GM11168 (cell line): ENCODE measurements at regions not wholly inside any gene's neighbourhood (a gene's known extent, or its start where the extent isn't known, plus 50 kb on each side); places are given as distances from the start of the nearest gene placed in this dataset.
"Not testable (repeated sequence)": the region's sequence is repeated elsewhere in the genome, so short reads cannot be mapped to it uniquely, and the experiment has no call there.

ENCODE experiments used
- in situ Hi-C: fragments of 300-500 bp; cut with MboI; formaldehyde crosslinking; loops from one replicate; pipeline ENCODE4 v1.12.0; 2022; ENCODE audit warnings: low sequenced_read_pairs; ENCODE audit not compliant: unreplicated experiment

DNA sequence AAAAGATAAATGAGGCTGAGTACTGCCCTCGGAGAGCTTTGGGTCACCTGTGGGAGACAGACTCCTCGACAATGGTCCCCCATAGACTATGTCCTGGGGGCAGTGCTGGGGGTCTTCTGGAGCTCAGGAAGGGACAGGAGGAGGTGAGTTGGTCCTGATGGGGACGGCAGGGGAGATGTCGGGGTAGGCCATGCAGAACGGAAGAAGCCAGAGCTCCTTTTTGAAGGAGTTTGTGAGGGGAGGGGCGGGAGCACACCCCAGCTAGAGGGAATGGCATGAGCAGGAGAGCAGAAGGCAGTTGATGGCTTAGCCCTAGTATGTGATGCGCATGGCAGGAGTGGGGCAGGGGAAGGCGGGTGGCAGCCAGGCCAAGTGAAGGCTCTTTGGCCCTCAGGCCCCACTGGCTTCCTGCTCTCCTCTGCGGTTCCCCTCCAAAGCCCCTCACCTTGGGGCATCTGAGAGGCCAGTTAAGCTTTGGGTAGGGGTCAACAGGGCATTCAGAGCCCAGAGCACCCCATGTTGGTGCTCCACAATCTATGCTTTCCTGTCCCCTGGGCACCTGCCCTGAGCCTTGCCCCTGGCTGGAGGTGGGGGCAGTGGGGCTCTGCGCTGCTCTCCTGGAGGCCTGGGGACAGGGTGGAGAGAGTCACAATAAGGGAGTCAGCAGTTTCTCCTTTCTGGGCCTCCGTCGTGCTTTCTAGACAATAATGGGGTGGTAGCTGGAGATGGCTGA, 179.3 kb downstream of the SMAD6 start:
- in situ Hi-C loops = no loop called here

DNA sequence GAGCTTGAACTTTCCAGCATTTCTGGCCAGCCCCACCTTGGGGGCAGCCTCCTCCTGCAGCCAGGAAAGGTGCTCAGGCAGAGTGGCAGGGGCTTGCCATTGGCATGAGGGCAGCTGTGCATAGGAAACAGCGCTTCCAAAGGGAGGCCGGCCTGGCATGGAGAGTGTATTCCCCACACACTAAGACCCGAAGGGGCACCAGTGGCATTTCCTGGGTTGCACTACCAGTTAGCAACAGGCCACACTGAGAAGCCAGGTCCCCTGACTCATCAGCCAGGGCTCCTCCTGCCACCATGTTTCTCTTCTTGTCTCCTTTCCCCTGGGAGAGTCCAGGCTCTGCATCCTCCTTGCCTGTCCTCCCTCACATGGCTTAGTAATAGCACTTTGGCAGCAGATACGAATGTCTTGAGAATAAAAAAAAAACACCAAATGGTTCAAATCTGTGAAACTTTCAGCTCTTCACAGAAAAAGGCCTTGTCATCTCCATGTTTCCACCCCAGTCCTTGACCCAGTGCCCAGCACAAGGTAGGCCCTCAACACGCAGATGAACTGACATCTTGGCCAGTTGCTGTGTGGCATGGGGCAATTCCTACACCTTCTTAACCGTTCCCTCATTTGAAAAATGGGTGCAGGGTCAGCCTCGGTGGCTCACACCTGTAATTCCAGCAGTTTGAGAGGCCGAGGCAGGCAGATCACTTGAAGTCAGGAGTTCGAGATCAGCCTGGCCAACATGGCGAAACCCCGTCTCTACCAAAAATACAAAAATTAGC, 180.4 kb downstream of the SMAD6 start:
- in situ Hi-C loops = no loop called here

DNA sequence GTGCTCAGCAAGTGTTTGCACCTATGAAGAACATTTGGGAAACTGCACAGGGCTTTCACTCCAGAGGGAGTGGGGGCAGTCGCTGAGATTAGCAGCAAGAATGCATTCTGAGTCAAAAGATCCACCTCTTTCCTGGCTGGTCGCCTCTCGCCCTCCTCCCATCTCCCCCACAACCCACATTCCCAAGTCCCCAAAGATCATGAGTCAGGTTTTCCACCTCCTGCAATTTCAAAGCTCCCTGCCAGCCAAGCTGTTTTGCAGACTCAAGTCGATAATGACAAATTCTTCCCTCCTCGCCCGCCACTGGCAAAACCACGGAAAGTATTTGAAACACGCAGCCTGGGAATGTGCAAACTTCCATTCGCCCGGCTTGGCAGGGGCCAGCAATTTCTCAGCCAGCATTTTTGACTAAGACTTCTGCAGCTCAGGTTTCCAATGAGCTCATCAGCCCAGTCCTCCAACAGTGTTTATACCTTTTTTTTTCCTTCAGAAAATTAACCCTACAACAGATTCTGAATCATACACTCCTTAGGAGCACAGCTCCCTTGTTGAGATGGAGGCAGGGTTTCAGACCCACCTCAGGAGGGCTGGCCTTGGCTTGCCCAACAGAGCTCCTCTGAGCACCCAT, 181.4 kb downstream of the SMAD6 start:
- in situ Hi-C loops = no loop called here

DNA sequence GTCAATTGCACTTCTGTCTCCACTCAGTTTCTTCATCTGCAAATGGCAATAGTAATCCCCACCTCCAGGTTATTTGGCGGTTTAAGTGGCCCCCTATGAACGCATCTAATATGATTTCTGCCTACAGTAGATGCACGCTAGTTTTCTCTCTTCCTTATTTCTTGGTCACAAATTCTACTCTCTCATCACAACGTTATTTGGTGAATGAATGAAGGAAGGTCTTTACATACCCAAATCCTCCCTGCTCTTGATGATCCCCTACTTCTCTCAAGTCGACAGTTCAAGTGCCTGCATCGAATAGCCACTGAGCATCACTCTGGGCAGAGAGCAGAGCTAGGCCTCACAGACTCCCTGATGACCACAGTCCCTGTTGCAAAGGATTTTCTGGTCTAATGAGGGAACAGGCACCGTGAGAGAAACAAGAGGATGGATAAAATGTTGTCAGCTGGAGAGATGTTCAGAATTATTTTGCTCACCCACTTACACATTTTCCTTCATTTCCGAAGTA, 181.2 kb upstream of the SMAD3 start:
- in situ Hi-C loops = no loop called here

DNA sequence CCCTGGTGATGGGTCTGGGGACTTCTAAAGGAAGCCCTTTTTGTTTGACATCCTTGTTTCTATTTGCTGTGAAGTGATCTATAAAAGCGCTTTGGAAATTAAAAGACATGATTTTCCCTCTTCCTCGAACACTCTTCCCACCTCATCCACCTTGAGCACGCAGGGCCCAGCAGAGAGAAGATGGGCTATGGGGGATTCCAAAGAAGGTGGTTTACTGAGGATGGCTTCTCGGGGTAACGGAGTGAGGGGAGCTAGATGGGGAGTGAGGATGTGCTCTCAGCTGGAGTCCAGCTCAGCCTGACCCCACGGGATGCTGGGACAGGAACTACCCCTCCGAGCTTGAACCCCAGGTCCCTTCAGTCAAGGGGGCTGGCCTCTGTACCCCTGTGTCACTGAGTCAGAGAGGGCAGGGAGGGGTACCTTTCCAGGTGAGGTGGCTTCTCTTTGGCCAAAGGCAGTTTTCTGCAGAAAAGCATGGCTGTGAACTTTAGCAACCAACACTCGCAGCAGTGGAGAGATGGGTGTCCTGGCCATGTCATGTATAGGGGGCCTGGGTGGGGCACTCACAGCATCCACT, 180.7 kb upstream of the SMAD3 start:
- in situ Hi-C loops = no loop called here

DNA sequence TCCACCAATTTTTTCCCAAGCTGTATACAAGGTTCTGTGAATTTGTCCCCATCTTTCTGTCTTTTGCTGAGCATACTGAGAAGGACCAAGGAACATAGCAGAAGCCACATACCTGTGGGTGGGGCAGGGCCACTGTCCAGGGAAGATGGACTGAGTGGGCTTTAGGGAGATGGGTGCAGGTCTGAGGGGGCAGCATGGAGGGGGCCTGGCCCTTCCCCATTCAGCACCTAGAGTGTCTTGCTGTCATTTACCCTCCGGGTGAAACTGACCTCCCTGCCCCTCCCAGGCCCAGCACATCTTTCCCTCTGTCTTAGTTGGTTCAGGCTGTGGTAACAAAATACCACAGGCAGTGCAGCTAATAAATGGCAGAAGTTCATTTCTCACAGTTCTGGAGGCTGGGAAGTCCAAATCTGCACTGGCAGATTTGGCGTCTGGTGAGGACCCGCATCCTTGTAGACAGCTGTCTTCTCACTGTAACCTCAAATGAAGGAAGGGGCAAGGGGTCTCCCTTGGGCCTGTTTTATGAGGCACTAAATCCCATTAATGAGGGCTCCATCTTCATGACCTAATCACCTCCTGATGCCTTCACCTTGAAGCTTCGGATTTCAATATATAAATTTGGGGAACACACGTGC, 180.0 kb upstream of the SMAD3 start:
- in situ Hi-C loops = no loop called here

DNA sequence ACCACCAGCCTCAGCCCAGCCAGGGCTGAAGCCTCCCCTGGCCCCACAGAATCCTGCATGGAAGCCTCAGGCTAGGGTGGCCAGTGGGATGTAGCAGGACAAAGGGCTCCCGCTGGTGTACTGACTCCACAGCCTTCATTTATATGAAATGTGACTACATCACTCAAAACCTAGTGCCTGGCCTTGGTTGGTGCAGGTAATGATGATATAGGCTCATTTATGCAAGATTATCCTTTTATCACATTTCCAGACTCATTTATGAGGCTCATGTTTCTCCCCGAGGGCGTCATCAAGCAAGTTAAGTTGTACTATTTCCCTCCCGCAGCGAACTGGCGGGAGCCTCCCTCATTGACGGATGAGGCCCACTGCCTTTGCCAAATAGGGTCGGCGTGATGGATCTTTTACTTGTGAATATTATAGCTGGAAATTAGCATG, 179.1 kb upstream of the SMAD3 start:
- in situ Hi-C loops = no loop called here

DNA sequence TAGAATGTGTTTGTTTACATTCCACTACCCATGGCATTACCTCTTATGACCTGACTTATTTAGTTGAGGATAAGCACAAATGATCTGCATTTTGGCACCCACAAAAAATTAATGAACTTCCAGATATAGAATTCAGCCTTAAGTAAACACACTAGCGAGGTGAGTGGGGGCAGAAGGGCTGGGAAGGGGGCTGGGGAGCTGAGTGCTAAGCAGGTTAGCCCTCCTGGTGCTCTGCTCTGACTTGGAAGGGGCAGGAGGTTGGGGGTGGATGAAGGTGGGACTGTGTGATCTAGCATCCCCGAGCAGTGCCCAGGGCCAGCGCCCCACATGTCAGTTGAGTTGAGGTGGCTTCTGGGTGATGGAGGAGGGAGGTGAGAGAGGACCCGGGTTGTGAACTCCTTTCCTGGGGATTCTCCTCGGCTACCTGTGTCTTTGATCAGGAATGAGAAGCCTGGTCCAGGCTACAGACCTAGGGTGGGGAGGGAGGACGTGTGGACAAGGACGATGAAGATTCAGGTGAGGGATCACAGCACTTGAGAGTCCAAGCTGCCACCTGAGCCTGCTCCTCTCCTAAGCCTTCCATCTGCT, 178.6 kb upstream of the SMAD3 start:
- in situ Hi-C loops = no loop called here

DNA sequence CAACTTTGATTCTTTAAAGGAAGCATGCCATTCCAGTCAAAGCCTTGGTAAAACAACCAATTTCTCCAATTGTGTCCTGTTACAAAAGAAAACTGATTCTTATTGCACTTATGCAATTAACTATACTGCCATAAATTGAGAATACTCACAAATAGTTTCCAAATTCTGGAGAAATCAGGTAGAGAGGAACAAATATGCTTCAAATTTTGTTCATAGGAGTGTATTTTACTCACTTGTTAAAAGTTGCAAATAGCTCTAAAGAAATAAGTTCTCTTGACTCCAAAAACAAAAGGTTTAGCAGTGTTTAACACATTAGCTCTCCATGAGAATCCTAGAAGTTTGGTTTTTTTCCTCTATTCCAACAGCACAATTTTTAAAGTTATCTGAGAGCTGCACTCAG, 176.1 kb upstream of the SMAD3 start:
- in situ Hi-C loops = not testable (repeated sequence)

DNA sequence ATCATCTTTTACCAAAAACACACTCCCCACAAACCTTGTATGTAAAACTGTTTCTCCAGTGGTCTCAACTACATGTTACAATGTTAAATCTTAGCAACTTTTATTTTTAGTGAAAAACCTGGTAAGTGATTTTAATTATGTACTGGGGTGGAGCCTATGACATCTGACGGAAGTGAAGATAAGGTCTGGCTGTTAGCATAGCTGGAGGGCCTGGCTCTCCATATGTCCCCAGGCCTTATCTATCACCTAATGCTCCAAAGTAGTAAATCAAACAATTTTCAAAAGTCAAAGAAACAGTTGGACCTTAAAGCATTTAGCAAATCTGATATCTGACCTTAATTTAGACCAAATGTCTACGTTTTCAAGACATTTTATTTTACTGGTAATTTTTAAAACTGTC, 173.6 kb upstream of the SMAD3 start:
- in situ Hi-C loops = no loop called here

DNA sequence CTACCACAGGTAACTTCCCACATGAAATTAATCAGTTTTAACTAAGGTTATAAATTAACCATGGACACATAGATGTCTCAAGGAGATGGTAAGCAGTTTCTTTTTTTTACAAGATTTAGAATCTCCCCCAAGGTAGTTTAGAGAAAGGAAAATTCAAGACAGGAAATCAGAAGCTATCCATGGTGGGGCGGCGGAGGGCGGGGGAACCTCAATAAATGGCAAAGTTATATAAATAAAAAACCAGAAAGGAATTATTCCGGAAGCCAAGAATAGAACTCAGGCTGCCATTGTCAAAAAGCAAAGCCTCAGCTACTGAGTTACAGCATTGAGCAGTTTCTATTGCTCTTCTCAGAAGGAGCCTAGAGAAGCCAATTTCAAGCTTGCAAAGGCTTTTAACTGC, 172.1 kb upstream of the SMAD3 start:
- in situ Hi-C loops = no loop called here

DNA sequence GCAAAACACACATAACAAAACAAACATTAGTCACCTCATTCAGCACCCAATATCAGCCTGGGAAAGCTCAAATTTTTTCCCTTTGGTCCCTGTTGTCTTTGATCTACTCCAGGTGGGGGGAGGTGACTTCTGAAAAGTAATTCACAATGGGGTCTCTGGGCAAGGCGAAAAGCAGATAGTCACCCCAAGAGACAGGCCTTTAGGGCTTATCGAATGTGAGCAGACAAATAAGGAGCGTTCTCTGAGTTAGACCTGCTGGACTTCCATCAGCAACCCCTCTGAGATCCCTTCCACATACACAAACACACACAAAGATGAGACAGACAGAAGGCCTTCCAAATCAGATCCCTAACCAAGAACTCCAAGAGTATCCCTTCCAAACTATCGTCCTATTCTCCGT, 171.0 kb upstream of the SMAD3 start:
- in situ Hi-C loops = no loop called here

DNA sequence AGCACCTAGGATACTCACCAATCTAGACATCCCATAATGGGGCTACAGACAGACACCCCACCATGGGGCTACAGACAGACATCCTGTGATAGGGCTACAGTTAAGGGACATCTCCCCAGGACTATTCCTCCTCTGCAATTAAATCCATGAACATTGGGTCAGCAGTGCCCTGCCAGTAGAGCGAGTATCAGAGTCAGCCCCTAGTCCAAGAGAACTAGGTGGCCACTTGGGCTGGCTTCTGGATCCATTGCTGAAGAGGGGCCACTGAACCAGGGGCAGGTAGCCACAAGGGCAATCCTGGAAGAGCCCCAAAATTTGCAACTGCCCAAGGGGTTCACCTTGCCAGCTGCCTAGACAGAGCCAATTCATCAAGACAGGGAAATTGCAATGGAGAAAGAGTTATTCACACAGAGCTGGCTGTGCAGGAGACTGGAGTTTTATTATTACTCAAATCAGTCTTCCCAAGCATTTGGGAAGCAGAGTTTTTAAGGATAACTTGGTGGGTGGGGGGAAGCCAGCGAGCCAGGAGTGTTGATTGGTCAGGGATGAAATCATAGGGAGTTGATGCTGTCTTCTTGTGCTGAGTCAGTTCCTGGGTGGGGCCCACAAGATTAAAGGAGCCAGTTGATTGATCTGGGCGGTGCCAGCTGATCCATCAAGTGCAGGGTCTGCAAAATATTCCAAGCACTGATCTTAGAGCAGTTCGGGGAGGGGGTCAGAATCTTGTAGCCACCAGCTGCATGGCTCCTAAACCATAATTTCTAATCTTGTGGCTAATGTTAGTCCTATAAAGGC, 170.2 kb upstream of the SMAD3 start:
- in situ Hi-C loops = no loop called here

DNA sequence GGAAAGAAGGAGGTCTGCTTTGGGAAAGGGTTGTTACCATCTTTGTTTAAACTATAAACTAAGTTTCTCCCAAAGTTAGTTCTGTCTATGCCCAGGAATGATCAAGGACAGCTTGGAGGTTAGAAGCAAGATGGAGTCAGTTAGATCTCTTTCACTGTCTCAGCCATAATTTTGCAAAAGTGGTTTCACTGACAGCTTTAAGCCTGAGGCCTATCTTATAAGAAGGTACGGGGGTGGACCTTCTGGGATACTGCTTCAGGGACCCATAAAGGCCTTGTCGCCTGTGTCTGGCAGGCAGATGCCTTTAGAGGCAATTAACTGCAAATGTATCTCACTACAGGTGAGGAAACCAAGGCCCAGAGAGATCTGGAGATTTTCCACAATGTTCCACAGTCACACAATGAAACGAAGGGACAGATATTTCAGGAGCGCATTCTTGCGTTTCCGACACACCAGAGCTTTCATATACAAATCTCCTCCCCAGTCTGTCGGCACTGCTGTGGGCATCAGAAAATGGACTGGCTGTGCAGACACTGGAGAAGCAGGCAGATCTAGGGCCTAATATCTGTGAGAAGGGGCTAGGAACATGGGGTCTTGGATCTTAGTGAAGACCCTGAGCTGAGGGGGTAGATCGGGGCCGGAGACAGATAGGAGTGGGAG, 169.5 kb upstream of the SMAD3 start:
- in situ Hi-C loops = no loop called here

DNA sequence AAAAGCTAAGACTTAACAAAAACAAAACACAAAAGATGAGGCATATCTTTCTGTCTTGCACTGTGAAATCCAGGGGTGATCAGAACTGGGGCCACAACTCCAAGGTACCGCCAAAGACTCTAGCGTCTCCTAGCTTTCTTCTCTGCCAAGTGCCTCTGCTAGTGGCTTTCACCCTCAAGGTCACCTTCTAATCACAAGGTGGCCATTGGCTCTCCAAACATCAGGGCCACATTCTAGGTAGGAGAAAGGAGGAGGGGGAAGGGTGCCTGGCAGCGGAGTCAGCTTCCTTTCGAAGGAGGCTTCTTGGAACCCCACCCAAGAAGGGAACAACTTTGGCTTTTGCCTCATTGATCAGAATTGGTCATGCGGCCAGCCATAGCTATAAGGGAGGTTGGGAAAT, 168.8 kb upstream of the SMAD3 start:
- in situ Hi-C loops = no loop called here

DNA sequence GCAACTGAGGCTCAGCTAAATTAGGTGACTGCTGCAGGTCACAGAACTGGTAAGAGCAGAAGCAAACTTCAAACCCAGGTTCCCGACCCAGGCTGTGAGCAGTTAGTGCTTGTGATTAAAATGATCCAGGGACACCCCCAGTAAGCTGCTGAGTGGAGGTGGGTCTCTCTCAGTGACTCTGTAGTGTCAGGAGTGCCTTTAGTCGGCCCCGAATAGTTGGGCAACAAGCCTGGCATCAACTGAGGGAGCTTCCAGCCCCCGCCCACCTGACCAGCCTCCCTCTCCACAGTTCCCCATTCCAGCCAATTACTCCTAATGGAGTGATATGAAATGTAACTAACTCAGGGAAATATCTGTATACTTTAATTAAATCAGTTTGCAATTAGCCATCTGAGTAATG, 168.0 kb upstream of the SMAD3 start:
- in situ Hi-C loops = no loop called here

DNA sequence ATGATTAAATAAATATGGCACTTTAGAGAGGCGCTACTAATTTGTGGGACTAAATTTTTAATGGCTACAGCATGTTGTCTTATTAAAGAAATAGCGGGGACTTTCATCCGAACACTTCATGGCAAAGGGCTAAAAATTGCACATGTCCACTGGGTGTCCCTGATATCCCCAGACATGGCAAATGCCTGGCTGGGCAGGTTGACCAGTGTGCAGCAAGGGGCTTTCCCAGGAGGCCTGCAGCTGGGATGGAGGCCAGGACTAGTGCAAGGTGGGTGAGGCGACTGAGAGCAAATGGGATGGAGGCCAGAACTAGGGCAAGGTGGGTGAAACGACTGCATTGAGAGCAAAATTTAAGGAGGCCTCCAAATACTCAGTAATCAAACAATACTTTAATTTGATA, 167.4 kb upstream of the SMAD3 start:
- in situ Hi-C loops = no loop called here

DNA sequence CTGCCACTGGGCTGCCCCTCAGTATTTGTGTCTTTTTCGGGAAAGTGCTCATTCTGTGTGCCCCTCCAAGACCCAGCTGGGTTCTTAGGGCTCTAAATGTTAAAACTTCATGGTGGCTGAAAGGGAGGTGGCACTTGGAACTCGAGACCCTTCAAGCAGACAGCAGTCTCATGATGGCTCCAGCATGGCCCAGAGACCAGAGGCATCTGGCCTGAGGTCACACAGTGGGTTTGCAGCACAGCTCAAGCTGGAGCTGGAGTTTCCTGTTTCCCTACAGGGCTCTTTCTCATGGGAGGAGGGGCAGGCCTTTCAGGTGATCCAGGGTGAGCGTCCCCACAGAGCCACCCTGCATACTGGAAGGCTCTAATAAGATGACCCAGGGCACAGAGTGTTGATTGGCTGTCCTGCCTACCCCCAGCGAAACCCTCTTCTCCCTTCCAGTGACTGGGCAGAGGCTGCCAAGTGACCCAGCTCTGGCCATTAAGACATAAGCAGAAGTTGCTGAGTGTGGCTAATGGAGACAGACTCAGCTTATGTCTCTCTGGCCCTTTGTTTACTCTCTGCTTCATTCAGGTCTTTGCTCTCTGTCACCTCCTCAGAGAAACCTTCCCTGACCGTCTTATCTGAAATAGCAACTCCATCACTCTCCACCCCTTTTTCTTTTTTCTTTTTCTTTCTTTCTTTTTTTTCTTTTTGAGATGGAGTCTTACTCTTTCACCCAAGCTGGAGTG, 166.6 kb upstream of the SMAD3 start:
- in situ Hi-C loops = no loop called here
